Fibroblast of skin of right biceps (primary cell): ENCODE measurements at regions not wholly inside any gene's neighbourhood (a gene's known extent, or its start where the extent isn't known, plus 50 kb on each side); places are given as distances from the start of the nearest gene placed in this dataset.

ENCODE experiments used
- DNase-seq: peaks from one replicate; pipeline ENCODE4 v3.0.0-alpha.2; 2013

DNA sequence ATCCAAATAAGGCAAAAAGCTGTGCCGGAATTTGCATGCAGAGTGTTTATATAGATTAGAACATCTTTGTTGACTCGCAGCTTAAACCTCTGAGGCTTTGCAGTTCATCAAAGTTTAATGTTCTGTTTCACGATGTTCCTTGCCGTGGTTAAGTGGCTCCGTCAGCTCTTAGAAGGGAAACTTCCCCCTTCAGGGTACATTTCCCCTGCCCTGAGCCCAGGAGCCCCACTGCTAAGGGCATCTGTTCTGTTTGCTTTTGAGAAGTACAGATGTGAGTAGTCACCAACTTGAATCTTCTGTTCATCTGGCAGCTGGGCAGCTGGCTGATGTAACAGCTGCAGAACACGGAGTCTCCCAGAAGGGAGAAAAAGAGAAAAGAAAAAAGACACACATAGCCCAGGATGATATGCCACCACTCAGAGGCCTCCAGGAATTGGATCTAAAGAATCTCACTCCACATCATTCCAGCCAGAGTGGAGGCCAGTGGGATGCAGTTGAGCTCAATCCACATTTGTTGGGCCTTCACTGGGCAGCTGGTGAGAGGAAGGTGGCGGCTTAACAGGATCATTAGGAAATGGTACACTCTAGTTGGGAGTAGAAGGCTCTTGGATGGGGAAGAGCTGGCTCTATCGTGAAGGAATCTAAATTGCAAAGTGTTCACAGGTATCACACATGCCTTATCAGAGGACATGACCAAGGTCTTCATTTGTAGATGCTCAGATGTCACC lies 178.7 kb upstream of the RBPJ start:
- peak; percentile 64 for DNase-seq

DNA sequence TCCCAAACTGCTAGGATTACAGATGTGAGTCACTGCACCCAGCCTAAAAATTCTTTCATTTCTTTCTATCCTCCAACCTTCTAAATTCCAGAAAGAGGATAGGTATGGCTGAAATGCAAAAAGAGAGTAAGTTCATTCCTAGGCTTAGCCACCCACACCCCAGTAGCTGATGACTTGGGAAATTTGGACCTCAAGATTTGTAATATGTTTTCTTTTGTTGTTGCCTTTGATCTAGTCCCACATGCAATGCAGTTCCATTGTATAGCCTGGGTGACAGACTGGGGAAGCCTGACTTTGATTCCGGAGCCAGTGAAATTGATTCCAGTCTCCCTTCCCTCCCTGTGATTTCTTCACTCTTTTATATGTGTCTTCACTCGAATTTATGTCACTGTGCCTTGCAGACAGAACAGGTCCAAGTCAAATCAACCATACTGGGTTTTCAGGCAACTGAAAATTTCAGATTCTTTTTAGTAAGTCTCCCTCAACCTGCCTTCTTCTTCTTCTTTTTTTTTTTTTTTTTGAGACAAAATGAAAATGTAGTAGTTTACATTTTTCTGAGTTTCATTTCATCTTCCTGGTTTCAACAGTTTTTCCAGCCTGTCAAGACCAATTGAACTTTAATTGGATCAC lies 176.2 kb upstream of the RBPJ start:
- DNase-seq: peak; percentile 48

DNA sequence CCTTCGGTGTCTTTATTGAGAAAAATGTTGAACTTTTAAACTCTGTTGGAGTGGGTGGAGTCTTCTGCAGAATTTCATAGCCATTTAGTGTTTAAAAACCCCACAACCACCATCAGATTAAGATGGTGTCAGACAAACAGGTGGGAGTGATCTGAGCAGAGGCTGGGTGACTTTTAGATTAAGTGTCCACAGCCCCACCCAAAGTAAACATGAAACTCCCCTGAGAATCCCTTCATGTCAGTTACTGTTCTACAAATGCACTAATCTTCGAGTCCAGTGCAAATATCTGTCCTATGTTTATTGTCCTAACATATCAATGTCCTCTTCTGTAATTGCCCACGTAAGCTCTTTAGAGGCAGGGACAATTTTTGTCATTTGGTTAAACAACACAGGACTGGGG lies 175.6 kb upstream of the RBPJ start:
- no peak for DNase-seq

DNA sequence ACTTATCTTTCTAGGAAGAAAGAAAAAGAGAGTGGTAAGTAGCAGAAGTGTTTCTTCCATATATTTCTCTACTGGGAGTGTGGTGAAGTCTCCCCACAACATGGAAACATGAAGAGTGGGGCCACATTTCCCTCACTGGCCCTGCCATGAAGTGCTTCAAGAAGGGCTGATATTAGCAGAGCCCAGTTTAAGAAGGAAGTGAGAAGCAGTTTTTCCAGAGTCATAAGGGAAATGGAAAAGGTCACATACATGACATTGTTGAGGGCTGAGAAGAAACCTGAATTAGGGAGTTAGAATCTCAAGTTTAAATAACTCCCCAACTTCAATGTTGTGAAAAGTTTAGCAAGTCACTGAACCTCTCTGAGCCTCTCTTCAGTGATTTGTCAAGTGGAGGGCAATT lies 171.9 kb upstream of the RBPJ start:
- no peak for DNase-seq

DNA sequence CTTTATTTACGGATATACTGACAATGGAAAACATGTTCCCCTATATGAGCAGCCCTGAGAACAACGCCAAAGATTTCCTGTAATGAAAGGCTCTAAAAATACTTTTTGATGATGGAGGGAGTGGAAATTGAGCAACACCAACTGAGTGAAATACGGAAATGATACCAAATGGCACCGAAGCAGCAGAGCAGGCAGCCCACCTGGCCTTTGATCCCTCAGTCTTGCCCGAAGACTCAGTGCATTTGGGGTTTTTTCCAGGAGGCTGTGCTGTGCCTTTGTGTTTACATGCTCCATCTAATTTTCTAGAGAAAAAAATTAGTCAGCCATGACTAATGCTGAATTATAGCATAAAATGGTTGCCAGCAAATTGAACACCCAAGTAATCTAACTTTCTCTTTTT lies 169.9 kb upstream of the RBPJ start:
- peak; percentile 49 for DNase-seq

DNA sequence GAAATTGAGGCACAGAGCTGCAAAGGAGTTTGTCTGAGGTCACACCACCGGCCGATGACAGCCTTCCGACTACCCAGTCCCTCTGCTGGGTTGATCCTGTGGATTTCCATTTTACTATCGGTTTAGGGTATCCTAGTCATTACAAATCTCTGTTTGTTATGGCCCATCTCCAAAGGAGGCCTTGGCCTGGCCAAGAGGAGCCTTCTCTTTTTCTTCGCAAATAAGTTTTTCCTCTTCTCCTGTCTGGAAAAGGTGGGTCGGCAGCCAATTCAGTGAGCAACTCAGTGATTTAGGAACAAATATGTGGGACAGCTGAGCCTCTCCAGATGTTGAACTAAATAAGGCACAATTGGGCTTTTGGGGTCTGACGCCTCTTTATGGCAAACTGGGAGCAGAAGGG lies 169.2 kb upstream of the RBPJ start:
- DNase-seq: no peak

DNA sequence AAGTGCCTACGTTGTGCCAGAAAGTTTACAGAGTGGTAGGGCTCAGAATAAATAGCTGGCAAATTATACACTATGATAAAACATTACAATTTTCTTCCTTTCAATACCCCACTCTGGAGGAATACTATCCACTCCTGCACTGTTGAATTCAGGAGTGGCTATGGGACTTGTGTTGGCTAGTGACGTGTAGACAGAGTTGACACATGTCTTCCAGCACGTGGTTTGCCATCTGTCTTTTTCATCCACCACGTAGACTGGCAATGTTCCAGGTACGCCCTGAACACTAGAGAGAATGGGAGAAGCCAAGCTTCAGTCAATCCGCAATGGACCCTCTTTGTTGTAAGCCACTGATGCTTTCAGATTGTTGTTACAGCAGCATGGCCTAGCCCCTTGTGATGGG lies 168.8 kb upstream of the RBPJ start:
- DNase-seq: no peak

DNA sequence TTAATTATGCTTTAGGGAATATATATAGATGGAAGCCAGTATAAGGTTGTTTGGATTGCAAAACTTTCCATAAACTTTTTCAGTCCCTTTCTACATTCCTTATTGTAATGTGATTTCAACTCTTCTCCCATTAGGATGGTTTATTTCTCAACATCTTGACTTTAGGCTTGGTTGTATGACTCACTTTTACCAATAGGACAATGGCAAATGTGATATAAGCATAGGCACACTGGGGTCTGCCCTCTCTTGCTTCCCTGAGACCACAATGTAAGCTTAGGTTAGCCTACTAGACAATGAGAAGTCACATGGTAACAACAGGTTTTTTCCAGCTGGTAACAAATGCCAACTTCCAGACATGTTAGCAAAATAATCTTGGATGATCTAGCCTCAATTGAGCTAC lies 163.3 kb upstream of the RBPJ start:
- DNase-seq: no peak

DNA sequence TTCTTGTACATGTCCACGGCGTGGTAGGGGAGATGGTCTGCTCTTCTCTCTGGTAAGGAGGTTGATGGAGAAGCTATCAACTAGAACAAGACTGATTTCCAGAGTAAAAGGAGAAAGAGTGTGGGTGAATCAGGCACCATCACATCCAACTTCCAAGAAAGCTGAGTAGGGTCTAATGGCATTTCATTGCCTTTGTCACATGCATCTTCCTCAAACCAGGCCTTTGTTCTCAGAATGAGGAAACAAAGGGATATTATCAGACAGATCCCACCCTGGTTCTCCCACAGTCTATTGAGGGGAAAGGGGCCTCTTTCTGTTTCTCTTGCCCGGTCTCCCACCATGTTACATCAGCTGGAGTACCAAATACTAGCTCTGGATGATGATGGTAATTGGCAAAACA lies 160.2 kb upstream of the RBPJ start:
- DNase-seq: no peak

DNA sequence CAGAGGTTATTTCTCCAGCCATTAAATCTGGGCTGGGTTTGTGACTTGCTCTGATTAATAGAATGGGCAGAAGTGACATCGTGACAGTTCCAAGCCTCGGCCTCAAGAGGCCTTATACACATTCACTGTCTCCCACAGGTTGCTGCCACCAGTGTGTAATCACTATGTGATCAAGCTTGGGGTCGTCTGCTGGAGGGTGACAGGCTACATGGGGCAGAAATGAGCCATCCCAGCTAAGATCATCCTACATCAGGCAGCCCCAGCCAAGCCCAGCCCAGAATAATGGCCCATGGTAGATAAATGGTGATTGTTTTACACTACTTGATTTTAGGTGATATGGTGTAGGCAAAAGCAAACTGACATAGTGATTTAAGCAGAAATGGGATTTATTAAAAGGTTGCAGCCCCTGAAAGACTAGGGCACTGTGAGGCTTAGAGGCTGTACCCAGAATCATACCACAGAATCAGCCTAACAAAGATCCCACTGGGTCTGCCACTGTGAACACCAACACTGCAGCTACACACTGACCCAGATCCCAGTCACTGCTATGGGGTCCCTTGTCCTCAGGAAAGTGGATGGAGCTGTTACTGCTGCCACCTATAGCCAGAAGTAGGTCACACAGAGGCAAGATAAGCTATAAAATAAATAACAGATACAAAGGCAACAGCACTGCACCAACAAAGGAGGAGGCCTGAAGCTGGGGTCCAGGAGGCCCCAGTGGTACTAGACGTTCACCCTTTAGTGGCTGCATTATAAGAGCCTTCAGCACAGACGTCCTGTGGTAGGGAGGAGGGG lies 159.6 kb upstream of the RBPJ start:
- no peak for DNase-seq

DNA sequence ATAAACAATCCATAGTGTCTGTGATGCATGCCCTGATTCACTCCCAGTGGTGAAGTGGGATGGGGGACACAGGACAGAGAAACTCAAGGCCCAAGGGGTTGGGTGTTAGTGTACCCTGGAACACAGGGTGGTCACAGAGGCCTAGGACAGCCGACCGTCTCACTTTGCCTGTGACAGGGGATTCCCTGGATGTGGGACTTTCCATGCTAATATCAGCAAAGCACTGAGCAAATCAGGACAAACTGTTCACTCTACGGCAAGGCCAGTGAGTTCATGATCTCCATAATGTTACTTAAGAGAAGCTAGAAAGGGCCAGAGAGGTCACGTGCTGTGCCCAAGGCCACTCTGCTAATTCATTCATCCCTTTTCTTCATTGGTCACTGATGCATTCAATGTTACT lies 158.7 kb upstream of the RBPJ start:
- no peak for DNase-seq

DNA sequence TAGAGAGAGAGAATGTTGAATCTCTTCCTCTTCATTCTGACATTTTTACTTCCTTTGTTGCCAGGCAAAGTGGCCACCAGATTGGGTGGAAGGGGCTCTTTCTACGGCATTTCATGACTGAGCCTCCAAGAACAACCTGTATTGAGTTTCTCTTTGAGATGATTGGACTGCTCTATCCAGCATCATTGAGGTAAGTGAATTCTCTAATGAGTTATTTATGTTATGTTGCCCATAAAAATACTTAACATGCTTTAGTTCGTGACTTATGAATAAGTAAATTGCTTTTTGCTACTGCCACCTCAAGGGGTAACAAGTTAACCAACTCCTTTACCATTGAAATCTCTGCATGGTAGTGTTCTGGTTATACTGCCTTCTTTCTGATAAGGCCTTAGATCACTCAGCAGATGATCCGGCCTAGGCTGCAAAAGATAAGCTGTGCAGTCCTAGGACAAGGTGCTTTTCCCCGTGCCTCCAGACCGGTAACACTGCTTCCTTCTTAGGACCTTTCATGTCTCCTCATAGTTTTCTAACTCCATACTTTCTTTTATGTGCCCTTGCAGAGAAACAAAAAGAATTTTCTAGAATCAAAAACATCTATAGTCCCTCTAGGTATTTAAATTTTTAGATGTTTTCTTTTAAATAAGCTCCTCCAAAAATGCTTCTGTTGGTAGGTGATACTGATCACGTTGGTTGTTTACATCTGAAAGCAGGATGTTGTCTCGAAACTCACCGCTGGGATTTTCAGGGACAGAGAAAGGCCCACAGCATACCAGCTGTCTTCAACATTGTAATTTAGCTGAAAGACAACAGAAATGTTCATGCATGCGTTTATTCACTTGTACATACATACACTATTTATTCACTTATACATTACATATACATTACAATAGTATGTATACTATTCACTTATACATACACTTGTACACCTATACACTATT lies 157.1 kb upstream of the RBPJ start:
- no peak for DNase-seq

DNA sequence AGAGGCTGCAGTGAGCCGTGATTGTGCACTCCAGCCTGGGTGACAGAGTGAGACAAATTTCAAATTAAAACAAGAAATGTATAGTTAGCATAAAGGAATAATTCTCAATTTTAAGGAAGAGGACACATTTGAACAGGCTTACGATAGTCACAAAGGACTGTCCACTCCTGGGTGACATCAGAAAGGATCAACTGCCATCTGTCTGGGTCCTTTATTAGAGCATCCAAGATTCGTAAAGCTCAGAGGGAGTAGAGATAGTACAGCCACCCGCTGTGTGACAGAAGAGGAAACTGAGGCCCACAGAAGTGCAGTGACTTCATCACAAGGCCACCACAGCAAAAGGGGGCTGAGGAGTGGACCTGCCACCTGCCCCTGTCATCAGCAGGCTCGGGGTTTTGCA lies 149.3 kb upstream of the RBPJ start:
- no peak for DNase-seq

DNA sequence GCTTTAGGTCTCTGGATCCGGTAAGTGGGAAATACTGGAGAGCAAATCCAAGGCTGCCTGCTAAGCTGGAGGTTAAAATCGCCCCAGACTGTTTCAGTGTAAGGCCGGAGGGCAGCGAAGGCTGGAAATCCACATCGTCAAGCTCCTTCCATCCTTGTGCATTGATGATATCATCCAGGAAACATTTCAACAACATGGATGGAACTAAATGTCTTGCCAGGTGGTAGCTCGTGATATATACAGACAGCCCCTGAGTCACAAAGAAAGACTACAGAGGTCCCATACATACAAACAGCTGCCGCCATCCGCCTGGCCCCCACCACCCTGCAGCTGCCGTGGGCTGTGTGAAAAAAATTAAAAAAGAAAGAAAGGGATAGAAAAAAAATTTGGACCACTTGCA lies 148.9 kb upstream of the RBPJ start:
- peak; percentile 79 for DNase-seq

DNA sequence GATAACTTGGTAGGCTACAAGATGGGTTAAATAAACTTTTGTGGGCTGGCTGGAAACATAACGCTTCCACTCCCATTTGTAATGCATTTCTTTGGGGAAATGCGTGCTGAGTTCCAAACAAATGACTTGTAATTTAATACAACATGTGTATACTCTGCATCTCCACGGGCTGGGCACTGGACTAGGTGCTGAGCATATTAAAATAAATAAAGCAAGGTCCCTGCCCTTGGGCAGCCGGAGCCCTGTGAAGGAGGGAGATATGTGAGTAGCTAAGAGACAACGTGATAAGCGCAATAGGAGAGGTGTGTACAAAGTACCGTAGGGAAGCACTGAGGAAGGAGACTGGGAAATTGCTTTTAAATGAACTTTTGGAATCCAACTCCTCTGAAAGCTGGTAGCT lies 147.2 kb upstream of the RBPJ start:
- no peak for DNase-seq

DNA sequence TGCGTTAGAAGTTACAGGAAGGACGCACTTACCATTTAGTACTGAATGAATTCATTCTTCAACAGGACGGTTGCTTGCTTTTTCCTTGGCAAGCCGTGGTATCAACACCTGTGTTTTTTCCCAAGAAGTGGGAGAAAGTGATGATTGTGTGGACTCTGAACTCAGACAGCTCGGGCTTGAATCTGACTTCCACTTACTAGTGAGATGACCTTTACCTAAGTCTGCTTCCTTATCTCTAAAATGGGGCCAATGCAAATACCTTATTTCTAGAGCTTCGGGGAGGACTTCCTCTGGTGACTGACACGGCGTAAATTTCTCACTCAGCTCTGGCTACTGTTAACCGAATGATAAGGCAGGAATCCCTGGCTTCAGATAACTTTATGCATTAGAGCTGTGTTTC lies 146.8 kb upstream of the RBPJ start:
- DNase-seq: no peak

DNA sequence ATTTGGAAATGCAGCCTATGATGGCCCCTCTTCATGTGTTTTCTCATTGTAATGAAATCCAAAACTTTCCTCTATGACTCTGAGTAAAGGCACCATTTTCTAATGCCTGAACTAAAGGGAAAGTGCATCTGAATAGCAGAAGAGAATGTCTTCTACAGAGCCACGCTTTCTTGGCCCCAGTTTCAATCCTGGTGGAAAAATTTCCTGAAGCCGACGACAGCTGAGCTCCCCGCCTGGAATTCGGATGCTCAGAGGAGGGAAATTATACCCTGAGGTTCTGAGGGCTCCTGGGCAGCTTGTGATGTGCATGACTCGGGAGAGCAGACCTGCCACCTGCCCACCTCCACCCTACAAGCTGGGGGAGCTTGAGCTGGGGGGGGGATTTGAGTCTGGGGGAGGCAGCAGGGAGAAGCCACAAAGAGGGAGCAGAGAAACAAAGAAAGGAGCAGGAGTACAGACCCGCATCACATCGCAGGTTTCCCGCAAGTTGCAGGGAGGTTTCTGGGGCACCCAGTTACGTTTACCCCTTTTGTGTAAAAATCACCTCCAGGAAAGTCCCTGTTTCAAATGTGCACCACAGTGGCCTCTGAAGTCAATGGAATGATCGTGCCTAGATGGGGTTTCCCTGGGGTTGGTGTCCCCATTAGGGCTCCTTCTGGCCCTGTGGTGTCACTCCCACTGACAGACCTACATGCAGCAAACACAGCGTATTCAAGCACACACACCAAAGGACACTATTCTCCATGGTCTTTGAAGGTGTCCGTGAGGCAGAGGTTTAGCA lies 145.6 kb upstream of the RBPJ start:
- no peak for DNase-seq

DNA sequence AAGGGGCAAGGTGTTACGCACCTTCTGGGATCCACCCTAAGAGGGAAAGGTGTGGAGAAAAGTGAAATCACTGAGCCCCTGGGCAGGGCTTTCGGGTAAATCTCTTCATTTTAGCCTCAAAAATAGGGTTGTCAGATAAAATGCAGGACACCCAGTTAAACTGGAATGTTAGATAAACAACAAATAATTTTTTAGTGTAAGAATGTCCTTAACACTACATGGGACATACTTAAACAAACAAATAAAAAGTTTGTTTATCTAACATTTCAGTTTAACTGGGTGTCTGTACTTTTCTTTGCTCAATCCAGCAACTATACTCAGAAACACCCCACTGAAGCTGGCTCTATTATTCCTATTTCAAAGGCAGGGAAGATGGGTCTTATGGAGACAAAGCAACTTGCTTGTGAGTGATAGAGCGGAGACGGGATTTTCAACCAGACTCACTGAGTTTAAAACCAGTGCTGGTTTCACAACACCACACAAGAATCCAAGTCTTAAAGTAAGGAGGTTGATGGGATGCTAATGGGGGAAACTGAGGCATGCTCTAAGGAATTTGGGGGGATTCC lies 144.8 kb upstream of the RBPJ start:
- no peak for DNase-seq

DNA sequence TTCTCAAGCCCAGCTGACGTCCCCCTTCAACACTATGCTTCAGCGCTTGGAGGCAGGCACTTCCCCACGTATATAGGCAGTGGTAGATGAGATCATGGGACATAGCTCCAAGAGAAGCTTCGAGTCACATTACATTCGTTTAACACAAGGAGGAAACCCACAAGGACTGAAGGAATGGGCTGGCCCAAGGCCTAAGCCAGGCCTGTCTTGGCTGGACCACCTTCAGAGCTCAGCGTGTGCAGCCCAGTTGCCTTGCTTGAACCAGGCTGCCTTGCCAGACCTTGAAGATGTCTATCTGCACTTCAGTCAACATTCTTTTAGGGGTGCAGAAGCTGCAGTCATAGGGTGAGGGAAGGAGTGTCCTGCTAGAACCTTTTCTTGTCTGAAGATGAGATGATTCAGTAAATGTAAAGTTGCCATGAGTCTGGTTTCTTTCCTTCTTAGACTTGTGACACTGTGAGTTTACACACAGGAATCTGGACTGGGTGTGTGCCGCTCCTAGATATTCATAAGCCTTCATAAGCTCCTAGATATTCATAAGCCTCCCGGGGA lies 144.1 kb upstream of the RBPJ start:
- DNase-seq: peak; percentile 87

DNA sequence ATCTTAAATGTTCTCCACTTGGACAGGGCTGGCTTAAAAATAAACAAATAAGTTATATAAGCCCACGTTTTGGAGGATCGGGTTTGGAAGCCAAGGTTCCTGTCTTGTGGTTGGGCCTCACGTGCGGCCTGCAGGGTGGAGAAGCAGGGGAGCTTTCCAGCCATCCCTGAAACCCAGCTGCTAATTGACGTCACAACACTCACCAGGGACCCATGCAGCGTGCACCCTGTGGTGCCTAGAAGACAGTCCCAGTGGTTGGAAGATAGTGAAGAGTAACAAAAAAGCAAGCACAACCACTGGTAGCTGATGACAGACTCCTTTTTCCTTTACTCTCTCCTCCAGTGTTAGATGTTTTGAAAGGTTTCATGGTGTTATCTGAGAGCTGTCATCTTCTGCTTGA lies 142.0 kb upstream of the RBPJ start:
- no peak for DNase-seq

DNA sequence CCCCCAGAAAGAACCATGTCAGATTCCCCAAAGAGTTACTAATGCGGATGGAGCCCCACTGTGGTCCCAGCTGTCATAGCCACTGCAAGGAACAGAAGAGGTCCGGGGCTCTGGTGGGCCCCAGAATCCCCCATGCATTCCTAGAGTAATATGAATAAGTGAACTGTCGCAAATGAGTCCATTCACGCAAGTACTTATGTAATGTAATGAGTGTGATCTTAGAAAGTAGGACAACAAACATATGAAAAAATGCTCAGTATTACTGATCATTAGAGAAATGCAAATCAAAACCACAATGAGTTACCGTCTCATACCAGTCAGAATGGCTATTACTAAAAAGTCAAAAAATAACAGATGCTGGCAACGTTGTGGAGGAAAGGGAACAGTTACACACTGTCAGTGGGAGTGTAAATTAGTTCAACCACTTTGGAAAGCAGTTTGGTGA lies 141.5 kb upstream of the RBPJ start:
- DNase-seq: no peak

DNA sequence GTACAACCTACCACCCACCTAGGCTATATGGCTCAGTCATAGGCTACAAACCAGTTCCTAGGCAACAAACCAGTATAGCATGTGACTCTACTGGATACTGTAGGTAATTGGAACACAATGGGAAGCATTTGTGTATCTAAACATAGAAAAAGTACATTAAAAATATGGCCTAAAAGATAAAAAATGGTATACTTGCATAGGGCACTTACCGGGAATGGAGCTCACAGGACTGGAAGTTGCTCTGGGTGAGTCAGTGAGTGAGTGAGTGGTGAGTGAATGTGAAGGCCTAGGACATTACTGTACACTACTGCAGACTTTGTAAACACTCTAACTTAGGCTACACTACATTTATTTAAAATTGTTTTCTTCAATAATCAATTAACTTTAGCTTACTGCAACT lies 139.2 kb upstream of the RBPJ start:
- DNase-seq: peak; percentile 58
